ENCODE measurements at regions not wholly inside any gene's neighbourhood (a gene's known extent, or its start where the extent isn't known, plus 50 kb on each side); places are given as distances from the start of the nearest gene placed in this dataset.

- ChIA-PET CTCF (no interaction called here), POLR2A (no interaction called here)
- Histone ChIP-seq H3K27me3 (ENCODE audit: control insufficient read depth, insufficient read depth, low read length) (no peaks in the 10 kb centered on the region), H3K9me3 (ENCODE audit: control insufficient read depth, insufficient read depth, low read length) (peaks cover 4% of the 10 kb centered on the region; the same call in 1 of the 2 replicates), H3K4me3 (ENCODE audit: low read depth, low read length) (no peak overlapping the region), H3K27ac (ENCODE audit: low read depth, low read length) (no peak overlapping the region)
- no peak for TF ChIP-seq CTCF (IDR thresholded peaks at IDR 0.05; ENCODE audit: low read depth, low read length)
- no peak for DNase-seq (ENCODE audit: low read depth, low spot score)
Observed at GRCh38 chr4:170990989-170991589, 822.1 kb upstream of the GALNTL6 start.

GRCh38 chr4:170988446-170988845, 824.8 kb upstream of the GALNTL6 start:
- ChIA-PET CTCF (no interaction called here), POLR2A (no interaction called here)
- DNase-seq (ENCODE audit: low read depth, low spot score), result no peak
- Histone ChIP-seq H3K27me3 (ENCODE audit: control insufficient read depth, insufficient read depth, low read length) (no peaks in the 10 kb centered on the region), H3K9me3 (ENCODE audit: control insufficient read depth, insufficient read depth, low read length) (peaks cover 11% of the 10 kb centered on the region), H3K4me3 (ENCODE audit: low read depth, low read length) (no peak overlapping the region), H3K27ac (ENCODE audit: low read depth, low read length) (no peak overlapping the region)
- TF ChIP-seq CTCF (IDR thresholded peaks at IDR 0.05; ENCODE audit: low read depth, low read length), result no peak

- POLR2A ChIA-PET, result no interaction called here
Observed at GRCh38 chr4:170979736-170980135, 833.5 kb upstream of the GALNTL6 start.

GRCh38 chr4:170978990-170979389, 834.2 kb upstream of the GALNTL6 start:
- TF ChIP-seq CTCF (IDR thresholded peaks at IDR 0.05; ENCODE audit: low read depth, low read length), result no peak
- DNase-seq (ENCODE audit: low read depth, low spot score), result no peak
- Histone ChIP-seq H3K27me3 (ENCODE audit: control insufficient read depth, insufficient read depth, low read length) (no peaks in the 10 kb centered on the region), H3K4me3 (ENCODE audit: low read depth, low read length) (no peak overlapping the region), H3K27ac (ENCODE audit: low read depth, low read length) (no peak overlapping the region), H3K9me3 (ENCODE audit: control insufficient read depth, insufficient read depth, low read length) (peaks cover 16% of the 10 kb centered on the region)
- POLR2A ChIA-PET, result no interaction called here
- CTCF ChIA-PET, result no interaction called here

More at GRCh38 chr4:170979736-170980135, 833.5 kb upstream of the GALNTL6 start:
- CTCF ChIA-PET, result no interaction called here
- Histone ChIP-seq H3K4me3 (ENCODE audit: low read depth, low read length) (no peak overlapping the region), H3K9me3 (ENCODE audit: control insufficient read depth, insufficient read depth, low read length) (peaks cover 16% of the 10 kb centered on the region), H3K27me3 (ENCODE audit: control insufficient read depth, insufficient read depth, low read length) (no peaks in the 10 kb centered on the region), H3K27ac (ENCODE audit: low read depth, low read length) (no peak overlapping the region)
- TF ChIP-seq CTCF (IDR thresholded peaks at IDR 0.05; ENCODE audit: low read depth, low read length), result no peak
- no peak for DNase-seq (ENCODE audit: low read depth, low spot score)

- Histone ChIP-seq H3K9me3 (ENCODE audit: control insufficient read depth, insufficient read depth, low read length) (no peaks in the 10 kb centered on the region; the same call in 1 of the 2 replicates), H3K4me3 (ENCODE audit: low read depth, low read length) (no peak overlapping the region), H3K27me3 (ENCODE audit: control insufficient read depth, insufficient read depth, low read length) (no peaks in the 10 kb centered on the region), H3K27ac (ENCODE audit: low read depth, low read length) (no peak overlapping the region)
- TF ChIP-seq CTCF (IDR thresholded peaks at IDR 0.05; ENCODE audit: low read depth, low read length), result no peak
- DNase-seq (ENCODE audit: low read depth, low spot score), result no peak
- ChIA-PET POLR2A (no interaction called here), CTCF (no interaction called here)
Observed at GRCh38 chr4:170949084-170949483, 859.3 kb upstream of the AADAT start.
